SU-DHL-6 (cell line): ENCODE measurements at regions not wholly inside any gene's neighbourhood (a gene's known extent, or its start where the extent isn't known, plus 50 kb on each side); places are given as distances from the start of the nearest gene placed in this dataset.

ENCODE experiments used
- CTCF ChIP-seq: fragments of 200-600 bp; sonication (generic); IDR thresholded peaks from one replicate; pipeline ENCODE4 v1.5.1; 2017; ENCODE audit warnings: antibody characterized with exemption, mild to moderate bottlenecking, low read length, moderate library complexity; ENCODE audit not compliant: insufficient read depth, poor library complexity, severe bottlenecking
- EZH2phosphoT487 ChIP-seq: fragments of 200-600 bp; sonication (generic), shearing (Covaris generic); conservative IDR thresholded peaks from 2 replicates; pipeline ENCODE4 v1.6.1; 2018; ENCODE audit warnings: mild to moderate bottlenecking, antibody characterized with exemption, low read length, moderate library complexity, mixed read lengths

- TF ChIP-seq CTCF (no peak), EZH2phosphoT487 (no peak)
These were observed 444.7 kb downstream of the ADGRL2 start for GRCh38 chr1:82245345-82246014.
